Naive B cell (primary cell): ENCODE measurements at regions not wholly inside any gene's neighbourhood (a gene's known extent, or its start where the extent isn't known, plus 50 kb on each side); places are given as distances from the start of the nearest gene placed in this dataset.

Experiments used
- ATAC-seq, 2 donors: fragments of 150-1000 bp; cut with Tn5 transposase; 2 replicates each; pipeline ENCODE4 v1.10.0; 2021; ENCODE audit warnings: low read depth in 2 of 2, mild to moderate bottlenecking in 2 of 2, moderate library complexity in 2 of 2
- DNase-seq: peaks from one replicate; pipeline ENCODE4 v3.0.0; 2022
- H3K27ac Mint-ChIP-seq, 6 donors: one replicate each; pipeline ENCODE4 v1.8.0; 2020 to 2022; ENCODE audit warnings: mild to moderate bottlenecking in 6 of 6, mixed read lengths in 6 of 6, moderate library complexity in 5 of 6, inconsistent platforms in 2 of 6
- H3K27me3 Mint-ChIP-seq, 3 donors: one replicate each; pipeline ENCODE4 v1.8.0; 2021 to 2022; ENCODE audit warnings: mixed read lengths in 3 of 3, mild to moderate bottlenecking in 1 of 3
- H3K36me3 Mint-ChIP-seq, 2 donors: one replicate each; pipeline ENCODE4 v1.8.0; 2020 to 2022; ENCODE audit warnings: mixed read lengths in 2 of 2, inconsistent platforms in 1 of 2, mild to moderate bottlenecking in 1 of 2
- H3K4me1 Mint-ChIP-seq, 3 donors: one replicate each; pipeline ENCODE4 v1.8.0; 2020 to 2022; ENCODE audit warnings: mixed read lengths in 3 of 3, inconsistent platforms in 1 of 3, mild to moderate bottlenecking in 1 of 3, moderate library complexity in 1 of 3
- H3K4me3 Mint-ChIP-seq, 8 donors: one replicate each; pipeline ENCODE4 v1.8.0; 2020 to 2022; ENCODE audit warnings: mild to moderate bottlenecking in 8 of 8, mixed read lengths in 8 of 8, moderate library complexity in 8 of 8, inconsistent platforms in 2 of 8
- H3K9me3 Mint-ChIP-seq, 7 donors: one replicate each; pipeline ENCODE4 v1.8.0; 2020 to 2022; ENCODE audit warnings: mixed read lengths in 7 of 7, mild to moderate bottlenecking in 5 of 7, inconsistent platforms in 2 of 7, moderate library complexity in 1 of 7

DNA sequence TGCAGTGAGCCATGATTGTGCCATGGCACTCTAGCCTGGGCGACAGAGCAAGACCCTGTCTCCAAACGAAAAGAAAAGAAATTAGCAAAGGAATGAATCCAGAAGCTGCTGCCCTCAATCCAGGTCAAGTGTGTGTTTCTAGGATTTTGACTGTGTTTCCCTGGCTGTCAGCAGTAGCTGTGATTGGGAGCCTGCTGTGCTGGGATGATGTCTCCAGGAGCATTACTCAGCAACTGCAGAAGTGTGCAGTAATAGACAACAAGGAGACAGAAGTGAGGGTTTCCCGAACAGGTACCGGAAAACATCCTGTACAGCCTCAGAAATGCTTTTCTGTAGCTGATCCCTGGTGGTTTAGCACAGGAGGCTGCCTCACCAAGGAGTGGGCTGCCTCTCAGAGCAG lies 492.5 kb downstream of the FUT8 start:
- H3K9me3 Mint-ChIP-seq: peaks cover 8 to 32% (median 11%) of the 10 kb centered on the region in 7 donors
- H3K27ac Mint-ChIP-seq: no peak overlapping the region
- ATAC-seq: no peak
- peaks cover 3 to 8% (median 7%) of the 10 kb centered on the region in 3 donors for H3K4me1 Mint-ChIP-seq
- no peak for DNase-seq
- peaks cover 4 to 37% (median 29%) of the 10 kb centered on the region in 3 donors for H3K27me3 Mint-ChIP-seq
- no peak overlapping the region for H3K4me3 Mint-ChIP-seq
- peaks cover 0 to 15% of the 10 kb centered on the region in 2 donors for H3K36me3 Mint-ChIP-seq

DNA sequence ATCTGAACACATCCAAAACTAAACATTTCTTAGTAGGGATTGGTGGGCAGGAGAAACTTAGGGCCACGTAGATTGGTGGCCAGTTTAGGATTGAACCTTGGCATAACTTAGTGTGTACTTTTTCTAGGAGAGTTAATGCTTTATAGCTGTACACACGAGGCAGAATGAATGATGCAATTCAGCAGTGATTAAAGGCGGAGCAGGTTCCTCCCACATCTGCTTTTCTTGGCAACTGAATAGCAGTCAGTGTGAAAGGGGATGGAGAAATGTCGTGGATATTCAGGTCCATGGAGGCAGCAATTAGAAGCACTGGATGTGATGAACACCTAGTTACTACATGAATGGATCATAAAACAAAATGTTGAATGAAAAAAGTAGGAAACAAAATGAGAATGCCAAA lies 493.8 kb downstream of the FUT8 start:
- Mint-ChIP-seq H3K4me3 (no peak overlapping the region), H3K36me3 (peaks cover 0 to 5% of the 10 kb centered on the region in 2 donors), H3K27ac (no peak overlapping the region), H3K27me3 (peaks cover 4 to 24% (median 18%) of the 10 kb centered on the region in 3 donors), H3K4me1 (peaks cover 3 to 8% (median 7%) of the 10 kb centered on the region in 3 donors), H3K9me3 (peaks cover 0 to 18% (median 4%) of the 10 kb centered on the region in 7 donors)
- ATAC-seq: no peak
- DNase-seq: no peak

DNA sequence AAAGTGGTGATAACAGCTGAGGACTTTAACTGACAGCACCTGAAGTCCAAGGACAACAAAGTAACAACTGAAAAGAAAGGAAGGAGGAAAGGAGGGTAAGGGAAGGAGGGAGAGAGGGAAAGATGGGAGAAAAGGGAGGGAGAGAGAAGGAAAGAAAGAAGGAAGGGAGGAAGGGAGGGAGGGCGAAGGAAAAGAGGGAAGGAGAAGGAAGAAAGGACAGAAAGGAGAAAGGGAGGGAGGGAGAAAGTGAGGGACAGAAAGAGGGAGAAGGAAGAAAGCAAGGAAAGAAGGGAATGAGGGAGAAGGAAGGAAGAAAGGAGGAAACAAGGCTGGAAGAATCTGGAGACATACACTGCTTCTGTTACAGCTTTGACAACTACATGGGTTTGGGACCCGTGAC lies 494.4 kb downstream of the FUT8 start:
- DNase-seq (no peak), ATAC-seq (no peak)
- peaks cover 4 to 22% (median 18%) of the 10 kb centered on the region in 3 donors for H3K27me3 Mint-ChIP-seq
- H3K4me3 Mint-ChIP-seq: no peak overlapping the region
- peaks cover 3 to 8% (median 7%) of the 10 kb centered on the region in 3 donors for H3K4me1 Mint-ChIP-seq
- peaks cover 0 to 12% (median 0%) of the 10 kb centered on the region in 7 donors for H3K9me3 Mint-ChIP-seq
- no peaks in the 10 kb centered on the region for H3K36me3 Mint-ChIP-seq
- H3K27ac Mint-ChIP-seq: peak overlapping the region in 1 of 6 donors; percentile 82

DNA sequence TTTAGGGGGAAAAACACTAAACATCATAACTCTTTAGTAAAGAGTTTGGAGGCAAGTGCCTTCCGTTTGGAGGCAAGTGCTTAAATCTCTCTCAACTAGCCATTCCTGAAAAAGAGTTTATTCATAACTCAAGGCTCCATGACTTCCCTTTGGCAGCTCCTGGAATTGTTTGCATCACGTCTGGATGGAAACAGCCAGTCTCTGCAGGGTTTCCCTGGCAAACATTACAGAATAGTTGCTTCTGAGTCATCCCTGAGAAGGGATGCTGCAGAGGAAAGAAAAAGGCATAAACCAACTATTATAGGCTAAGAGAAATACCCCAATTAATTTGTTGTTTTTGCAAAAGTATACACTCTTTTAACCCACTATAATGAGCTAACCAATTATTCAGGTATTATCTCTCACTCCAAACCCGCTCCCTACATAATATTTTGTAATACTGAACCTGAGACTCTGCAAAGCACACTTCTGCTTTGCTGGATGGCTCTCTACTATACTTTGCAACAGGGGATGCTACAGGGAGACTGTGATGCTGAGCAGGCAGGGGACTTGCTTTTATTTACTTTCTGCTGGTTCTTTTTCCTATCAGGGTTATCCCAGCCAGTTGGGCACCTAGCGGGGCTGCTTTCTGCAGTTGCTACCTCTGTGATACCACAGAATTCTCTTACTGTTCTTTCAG lies 497.7 kb downstream of the FUT8 start:
- Mint-ChIP-seq H3K4me3 (no peak overlapping the region), H3K4me1 (peaks cover 3 to 8% (median 7%) of the 10 kb centered on the region in 3 donors), H3K27me3 (peaks cover 3 to 29% (median 20%) of the 10 kb centered on the region in 3 donors), H3K27ac (no peak overlapping the region), H3K36me3 (no peaks in the 10 kb centered on the region), H3K9me3 (no peaks in the 10 kb centered on the region)
- DNase-seq (no peak), ATAC-seq (no peak)

DNA sequence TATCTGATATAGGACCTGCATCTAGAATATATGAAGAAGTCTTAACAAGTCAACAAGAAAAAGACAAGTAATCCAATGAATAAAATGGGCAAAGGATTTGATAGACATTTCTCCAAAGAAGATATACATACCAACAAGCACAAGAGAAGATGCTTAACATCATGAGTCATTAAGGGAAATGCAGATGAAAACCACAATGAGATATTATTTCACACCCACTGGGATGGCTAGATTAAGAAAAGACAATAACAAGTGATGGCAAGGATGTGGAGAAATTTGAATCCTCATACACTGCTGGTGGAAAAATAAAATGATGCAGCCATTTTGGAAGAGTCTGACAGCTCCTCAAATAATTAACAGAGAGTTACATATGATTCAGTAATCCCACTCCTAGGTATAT lies 502.6 kb downstream of the FUT8 start:
- DNase-seq: no peak
- no peak overlapping the region for H3K4me3 Mint-ChIP-seq

DNA sequence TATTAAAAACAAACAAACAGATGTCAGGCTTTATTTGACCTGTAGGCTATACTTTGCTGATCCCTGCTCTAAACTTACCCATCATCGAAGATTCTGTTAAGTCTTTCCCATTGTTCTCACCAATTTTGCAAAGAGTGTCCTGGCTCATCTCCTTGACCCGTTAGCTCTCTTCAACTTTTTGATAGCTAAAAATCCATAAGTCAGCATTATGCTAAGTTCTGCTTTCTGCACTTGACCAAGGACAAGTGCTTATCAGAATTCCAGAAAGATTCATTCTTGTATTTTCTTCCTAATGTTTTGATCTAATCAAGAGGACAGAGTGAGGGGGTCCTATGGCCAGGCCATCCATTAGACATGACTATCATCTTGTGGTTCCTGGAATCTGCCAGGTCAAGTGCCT lies 503.5 kb downstream of the FUT8 start:
- Mint-ChIP-seq H3K27me3 (peaks cover 7 to 32% (median 26%) of the 10 kb centered on the region in 3 donors), H3K9me3 (no peaks in the 10 kb centered on the region), H3K27ac (no peak overlapping the region), H3K4me1 (no peaks in the 10 kb centered on the region), H3K4me3 (no peak overlapping the region), H3K36me3 (no peaks in the 10 kb centered on the region)
- DNase-seq (no peak), ATAC-seq (no peak)

More for the DNA sequence above, 502.6 kb downstream of the FUT8 start:
- no peak for ATAC-seq
- Mint-ChIP-seq H3K9me3 (no peaks in the 10 kb centered on the region), H3K27me3 (peaks cover 7 to 26% (median 24%) of the 10 kb centered on the region in 3 donors), H3K27ac (no peak overlapping the region), H3K4me1 (no peaks in the 10 kb centered on the region), H3K36me3 (no peaks in the 10 kb centered on the region)

DNA sequence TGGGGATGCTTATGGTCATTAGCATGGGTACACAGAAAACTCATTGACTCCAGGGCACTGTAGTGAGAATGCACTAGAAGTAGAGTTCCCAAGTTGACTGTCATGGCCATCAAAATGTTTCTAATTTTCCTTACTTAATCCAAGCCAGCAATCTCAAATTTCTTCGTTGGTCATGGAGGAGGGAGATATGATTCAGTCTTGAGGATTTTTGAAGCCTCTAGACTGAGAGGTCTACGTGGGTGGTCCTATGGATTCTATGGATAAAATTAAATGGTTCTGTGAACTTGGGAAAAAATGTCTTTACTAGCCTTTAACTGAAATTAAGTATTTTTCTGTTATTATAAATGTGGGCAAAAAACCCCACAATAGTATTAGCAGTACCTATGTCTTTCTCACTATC lies 508.5 kb downstream of the FUT8 start:
- Mint-ChIP-seq H3K4me3 (no peak overlapping the region), H3K4me1 (no peaks in the 10 kb centered on the region), H3K36me3 (no peaks in the 10 kb centered on the region), H3K27ac (no peak overlapping the region), H3K9me3 (peaks cover 0 to 2% (median 0%) of the 10 kb centered on the region in 7 donors), H3K27me3 (peaks cover 2 to 29% (median 13%) of the 10 kb centered on the region in 3 donors)
- ATAC-seq (no peak), DNase-seq (no peak)

DNA sequence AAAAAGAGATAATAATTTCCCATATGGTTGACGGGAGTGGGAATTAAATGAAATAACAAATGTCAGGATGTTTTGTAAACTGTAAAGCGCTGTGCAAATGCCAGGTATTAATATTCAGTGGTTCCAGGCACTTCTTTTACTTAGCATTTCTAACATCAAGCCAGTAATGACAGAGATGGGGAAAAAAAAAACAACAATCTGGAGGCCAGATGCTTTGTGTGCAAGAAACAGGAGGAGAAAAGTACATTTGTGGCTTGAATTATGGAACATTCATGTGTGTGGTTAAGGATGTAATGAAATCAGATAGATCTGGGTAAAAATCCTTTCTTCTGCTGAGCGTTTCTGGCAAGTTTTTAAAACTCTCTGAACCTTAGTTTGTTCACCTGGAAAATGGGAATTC lies 509.6 kb downstream of the FUT8 start:
- peak overlapping the region in 1 of 6 donors; percentile 28 for H3K27ac Mint-ChIP-seq
- DNase-seq (no peak), ATAC-seq (no peak)
- H3K4me1 Mint-ChIP-seq: no peaks in the 10 kb centered on the region
- no peak overlapping the region for H3K4me3 Mint-ChIP-seq
- H3K9me3 Mint-ChIP-seq: peaks cover 0 to 2% (median 0%) of the 10 kb centered on the region in 7 donors
- H3K36me3 Mint-ChIP-seq: no peaks in the 10 kb centered on the region
- H3K27me3 Mint-ChIP-seq: peaks cover 10 to 29% (median 16%) of the 10 kb centered on the region in 3 donors

DNA sequence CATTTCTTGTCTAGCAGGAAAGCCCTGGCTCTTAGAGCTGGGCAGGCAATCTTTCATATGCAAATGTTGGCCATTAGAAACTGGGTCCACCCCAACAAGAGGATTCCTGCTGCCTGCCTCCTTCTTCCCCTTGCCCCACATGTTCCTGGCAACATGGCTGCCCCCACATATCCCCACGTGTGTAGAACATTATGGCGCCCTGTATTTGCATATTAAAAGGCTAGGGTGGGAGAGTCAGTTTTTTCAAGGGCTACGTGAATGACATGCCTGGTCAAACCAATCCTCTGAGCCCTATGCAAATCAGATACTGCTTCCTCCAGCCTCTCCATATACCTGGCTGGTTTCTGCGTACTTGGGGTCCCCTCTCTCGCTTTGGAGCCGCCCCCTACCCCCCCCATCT lies 514.0 kb downstream of the FUT8 start:
- peaks cover 0 to 2% (median 0%) of the 10 kb centered on the region in 7 donors for H3K9me3 Mint-ChIP-seq
- DNase-seq (no peak), ATAC-seq (no peak)
- no peak overlapping the region for H3K27ac Mint-ChIP-seq
- H3K4me1 Mint-ChIP-seq: no peaks in the 10 kb centered on the region
- H3K27me3 Mint-ChIP-seq: peaks cover 25 to 40% (median 33%) of the 10 kb centered on the region in 3 donors
- H3K36me3 Mint-ChIP-seq: no peaks in the 10 kb centered on the region
- no peak overlapping the region for H3K4me3 Mint-ChIP-seq

DNA sequence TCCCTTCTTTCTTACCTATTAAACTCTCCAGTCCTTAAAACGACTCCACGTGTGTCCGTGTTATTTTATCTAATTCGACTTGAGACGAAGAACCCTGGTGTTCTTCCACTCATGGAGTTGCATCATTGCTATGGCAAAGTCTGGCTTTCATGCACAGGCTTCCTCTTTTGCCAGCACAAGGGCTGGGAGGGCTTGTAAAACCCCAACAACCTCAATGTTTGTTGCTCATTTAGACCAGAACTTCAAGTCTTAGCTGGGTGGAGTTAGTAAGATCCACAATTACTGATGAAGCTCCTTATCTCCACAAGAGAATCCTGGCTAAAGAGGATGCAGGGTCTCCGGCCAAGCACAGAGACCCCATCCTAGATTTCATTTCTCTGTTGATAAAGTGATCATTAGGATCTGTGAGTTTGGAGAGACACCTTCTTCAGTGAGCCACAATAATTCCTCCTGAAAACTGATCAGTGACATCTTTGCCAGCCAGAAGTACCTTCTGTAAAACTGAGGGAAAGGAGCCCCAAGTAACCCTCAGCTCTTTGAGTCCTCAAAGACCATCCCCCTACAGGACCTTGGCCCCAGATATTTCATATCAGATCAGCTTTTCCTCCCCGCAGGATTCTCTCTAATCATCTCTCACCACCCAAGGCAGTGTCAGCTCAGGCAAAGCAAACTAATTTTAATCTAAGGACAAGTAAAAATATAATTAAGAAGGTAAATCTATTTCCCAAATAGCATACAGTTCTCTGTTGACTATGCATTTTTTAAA lies 514.6 kb downstream of the FUT8 start:
- no peak for DNase-seq
- ATAC-seq: no peak

DNA sequence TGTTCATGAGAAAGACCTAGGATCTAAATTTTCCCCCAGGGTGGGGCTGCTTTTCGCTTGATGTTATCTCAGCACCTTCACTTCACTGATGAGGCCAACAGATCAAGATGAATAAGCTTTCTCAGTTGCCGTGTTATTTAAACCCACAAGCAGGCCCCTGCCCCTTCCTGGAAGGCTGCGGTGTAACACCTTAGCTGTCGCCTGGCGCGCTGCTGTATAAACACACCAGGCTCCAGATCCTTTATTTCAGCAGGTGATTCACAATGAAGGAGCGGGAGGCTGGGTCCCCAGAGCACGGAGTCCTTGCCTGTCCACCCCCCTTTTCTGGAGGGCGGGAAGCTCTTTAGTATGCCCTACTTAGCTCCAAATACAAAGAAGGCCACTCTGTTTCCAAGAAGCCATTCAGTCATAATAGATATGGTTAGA lies 515.4 kb downstream of the FUT8 start:
- Mint-ChIP-seq H3K27ac (no peak overlapping the region), H3K9me3 (peaks cover 0 to 2% (median 0%) of the 10 kb centered on the region in 7 donors), H3K36me3 (no peaks in the 10 kb centered on the region), H3K4me3 (no peak overlapping the region), H3K4me1 (no peaks in the 10 kb centered on the region), H3K27me3 (peaks cover 25 to 40% (median 33%) of the 10 kb centered on the region in 3 donors)
- no peak for DNase-seq
- ATAC-seq: no peak

More for the DNA sequence above, 514.6 kb downstream of the FUT8 start:
- H3K27me3 Mint-ChIP-seq: peaks cover 25 to 40% (median 33%) of the 10 kb centered on the region in 3 donors
- H3K9me3 Mint-ChIP-seq: peaks cover 0 to 2% (median 0%) of the 10 kb centered on the region in 7 donors
- no peak overlapping the region for H3K27ac Mint-ChIP-seq
- no peaks in the 10 kb centered on the region for H3K36me3 Mint-ChIP-seq
- no peaks in the 10 kb centered on the region for H3K4me1 Mint-ChIP-seq
- H3K4me3 Mint-ChIP-seq: no peak overlapping the region

DNA sequence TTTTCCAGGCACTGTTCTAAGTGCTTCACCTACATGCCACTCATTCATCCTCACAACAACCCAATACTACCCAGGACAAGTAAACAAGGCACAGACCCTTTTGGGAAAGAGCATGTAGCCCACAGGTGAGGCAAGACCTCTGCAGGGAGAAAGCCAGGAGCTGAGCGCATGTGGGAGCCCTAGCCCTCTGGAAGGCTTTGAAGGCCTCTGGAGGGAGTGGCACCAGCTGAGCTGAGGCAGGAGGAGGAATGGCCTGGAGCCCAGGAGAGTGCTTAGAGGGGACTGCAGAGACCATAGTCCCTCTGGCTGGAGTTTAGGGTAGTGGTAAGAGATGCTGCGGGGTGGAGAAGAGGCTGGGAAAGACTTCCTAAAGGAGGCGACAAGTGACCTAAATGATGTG lies 516.5 kb downstream of the FUT8 start:
- no peak for DNase-seq
- H3K9me3 Mint-ChIP-seq: peaks cover 0 to 2% (median 0%) of the 10 kb centered on the region in 7 donors
- H3K27me3 Mint-ChIP-seq: peaks cover 25 to 33% (median 32%) of the 10 kb centered on the region in 3 donors
- H3K27ac Mint-ChIP-seq: no peak overlapping the region
- no peak for ATAC-seq
- H3K4me1 Mint-ChIP-seq: no peaks in the 10 kb centered on the region
- H3K36me3 Mint-ChIP-seq: no peaks in the 10 kb centered on the region
- peak overlapping the region in 1 of 8 donors; percentile 13 for H3K4me3 Mint-ChIP-seq

DNA sequence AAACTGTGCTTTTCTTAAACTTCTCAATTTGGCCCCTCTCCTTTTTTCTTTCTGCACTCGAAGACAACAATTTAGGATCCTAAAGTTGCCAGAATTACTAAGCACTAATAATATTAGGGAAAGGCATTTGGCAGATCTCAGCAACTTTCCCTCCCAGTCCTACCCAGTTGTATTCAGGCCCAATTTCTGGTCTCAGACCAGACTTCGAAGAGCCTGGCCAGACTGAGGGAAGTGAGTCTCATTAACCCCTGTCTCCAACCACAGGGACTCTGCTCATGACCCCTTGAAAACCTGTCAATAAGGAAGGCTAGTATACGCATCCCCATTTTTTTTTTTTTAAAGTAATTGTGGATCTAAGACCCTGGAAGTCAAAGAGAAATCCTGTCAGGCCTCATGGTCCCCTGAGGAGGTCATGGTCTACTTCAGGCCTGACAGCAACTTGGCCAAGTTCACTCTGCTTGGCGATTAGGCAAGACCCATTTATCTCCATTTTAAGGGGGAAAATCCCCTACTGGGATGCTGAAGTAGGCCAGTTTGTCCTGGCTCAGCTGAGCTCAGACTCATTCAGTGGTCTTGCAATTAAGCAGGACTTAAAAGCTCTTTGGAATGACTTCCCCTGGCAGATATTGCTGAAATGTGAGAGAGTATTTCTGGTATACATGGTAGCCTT lies 521.0 kb downstream of the FUT8 start:
- Mint-ChIP-seq H3K36me3 (no peaks in the 10 kb centered on the region), H3K9me3 (no peaks in the 10 kb centered on the region), H3K27me3 (peaks cover 23 to 32% (median 25%) of the 10 kb centered on the region in 3 donors), H3K27ac (no peak overlapping the region), H3K4me1 (peaks cover 0 to 4% (median 0%) of the 10 kb centered on the region in 3 donors), H3K4me3 (no peak overlapping the region)
- ATAC-seq (no peak), DNase-seq (no peak)
